GM19397 (cell line): ENCODE measurements at regions not wholly inside any gene's neighbourhood (a gene's known extent, or its start where the extent isn't known, plus 50 kb on each side); places are given as distances from the start of the nearest gene placed in this dataset.

Experiments used
- ATAC-seq: cut with Tn5 transposase; IDR thresholded peaks from one replicate; pipeline ENCODE4 v1.9.1; 2021; ENCODE audit warnings: mild to moderate bottlenecking, moderate library complexity; ENCODE audit not compliant: unreplicated experiment

DNA sequence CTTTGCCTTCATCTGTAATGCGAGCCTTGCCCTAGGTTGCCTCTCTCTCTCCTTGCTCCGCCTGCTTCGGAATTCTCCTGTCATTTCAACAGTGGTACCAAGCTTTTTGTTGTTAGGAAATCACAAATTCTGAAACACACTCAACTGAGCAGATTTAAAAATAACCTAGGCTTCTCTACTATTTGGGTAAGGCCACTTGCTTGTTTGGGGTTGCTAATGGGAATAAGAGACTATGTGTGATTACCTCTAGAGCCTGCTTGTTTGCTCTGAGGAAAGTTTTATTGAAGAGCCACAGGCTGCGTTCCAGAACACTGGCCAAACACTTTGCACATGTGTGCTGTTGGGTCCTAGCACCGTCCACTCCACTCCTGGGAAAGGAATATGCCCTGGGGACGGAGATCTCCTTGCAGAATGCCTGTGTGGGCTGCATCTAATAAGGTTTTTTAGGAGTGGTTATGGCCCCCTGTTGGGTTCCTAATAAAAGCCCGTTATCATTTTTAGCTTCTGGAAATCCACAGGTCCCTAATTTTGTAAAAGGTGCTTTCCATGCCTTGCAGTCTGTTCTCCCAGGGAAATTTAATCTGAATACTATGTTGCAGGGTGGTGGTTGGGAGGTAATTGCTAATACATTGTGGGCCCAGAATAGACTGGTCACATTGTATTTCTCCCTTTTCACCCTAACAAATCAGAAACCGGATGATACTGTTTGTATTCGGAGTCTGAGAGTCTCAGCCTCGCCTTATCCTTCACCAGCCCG, 68.7 kb upstream of the KLF6 start:
- ATAC-seq, result no peak

DNA sequence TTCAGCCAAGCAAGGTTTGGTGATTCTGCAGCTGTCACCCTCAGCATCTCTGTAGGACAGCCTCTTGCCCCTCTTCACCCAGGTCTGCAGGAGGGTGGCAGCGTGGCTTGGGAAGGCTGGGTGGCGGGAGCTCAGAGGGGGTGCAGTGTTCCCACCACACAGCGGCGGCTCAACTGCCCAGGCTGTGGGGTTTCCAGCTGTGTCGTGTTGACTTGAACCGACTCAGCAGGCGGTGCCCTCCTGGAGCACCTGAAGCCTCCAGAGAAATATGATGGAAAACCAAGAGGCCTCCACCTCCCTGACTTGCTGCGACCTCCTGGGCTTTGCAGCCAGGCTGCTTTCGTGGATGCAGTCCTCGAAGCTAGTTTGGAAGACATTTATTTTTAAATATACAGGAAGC, 68.0 kb upstream of the KLF6 start:
- ATAC-seq, result no peak

GRCh38 chr10:3852147-3852904, 67.3 kb upstream of the KLF6 start:
- ATAC-seq, result peak; percentile 87

DNA sequence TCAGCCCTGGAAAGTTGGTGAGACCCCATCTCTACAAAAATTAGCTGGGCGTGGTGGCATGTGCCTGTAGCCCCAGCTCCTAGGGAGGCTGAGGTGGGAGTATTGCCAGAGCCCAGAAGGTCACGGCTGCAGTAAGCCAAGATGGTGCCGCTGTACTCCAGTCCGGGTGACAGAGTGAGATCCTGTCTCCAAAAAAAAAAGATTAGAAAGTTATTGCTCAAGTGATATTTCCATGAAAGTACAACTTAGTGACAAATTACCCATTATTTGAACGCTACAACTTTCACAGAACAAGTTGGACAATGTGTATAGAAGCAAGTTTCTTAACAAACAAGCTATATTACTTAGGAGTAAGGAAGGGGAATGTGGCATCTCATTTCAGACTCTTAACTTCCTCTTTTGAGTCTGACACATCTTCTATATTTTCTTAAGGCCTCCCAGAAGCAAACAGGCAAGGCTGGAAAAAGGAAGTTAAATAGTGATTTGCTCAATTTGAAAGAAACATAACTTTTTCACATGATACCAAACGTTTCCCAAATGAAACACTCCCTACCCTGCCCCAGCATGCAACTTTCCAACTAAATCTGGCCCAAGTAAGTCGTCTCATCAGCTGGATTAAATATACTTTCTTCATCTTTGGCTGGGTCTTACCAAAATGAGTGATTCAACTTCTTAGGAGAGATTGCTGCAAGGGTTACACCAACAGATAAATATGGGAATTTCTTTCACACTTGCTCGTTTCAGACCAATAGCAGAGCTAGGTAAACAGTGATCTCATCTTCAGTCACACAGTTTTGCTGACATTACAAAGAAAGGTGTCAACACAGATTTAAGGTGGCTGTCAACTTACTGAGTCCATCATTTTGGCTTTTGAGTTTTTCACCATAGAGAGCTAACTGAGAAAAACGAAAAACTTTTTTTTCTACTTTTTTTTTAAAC, 66.3 kb upstream of the KLF6 start:
- ATAC-seq, result no peak

DNA sequence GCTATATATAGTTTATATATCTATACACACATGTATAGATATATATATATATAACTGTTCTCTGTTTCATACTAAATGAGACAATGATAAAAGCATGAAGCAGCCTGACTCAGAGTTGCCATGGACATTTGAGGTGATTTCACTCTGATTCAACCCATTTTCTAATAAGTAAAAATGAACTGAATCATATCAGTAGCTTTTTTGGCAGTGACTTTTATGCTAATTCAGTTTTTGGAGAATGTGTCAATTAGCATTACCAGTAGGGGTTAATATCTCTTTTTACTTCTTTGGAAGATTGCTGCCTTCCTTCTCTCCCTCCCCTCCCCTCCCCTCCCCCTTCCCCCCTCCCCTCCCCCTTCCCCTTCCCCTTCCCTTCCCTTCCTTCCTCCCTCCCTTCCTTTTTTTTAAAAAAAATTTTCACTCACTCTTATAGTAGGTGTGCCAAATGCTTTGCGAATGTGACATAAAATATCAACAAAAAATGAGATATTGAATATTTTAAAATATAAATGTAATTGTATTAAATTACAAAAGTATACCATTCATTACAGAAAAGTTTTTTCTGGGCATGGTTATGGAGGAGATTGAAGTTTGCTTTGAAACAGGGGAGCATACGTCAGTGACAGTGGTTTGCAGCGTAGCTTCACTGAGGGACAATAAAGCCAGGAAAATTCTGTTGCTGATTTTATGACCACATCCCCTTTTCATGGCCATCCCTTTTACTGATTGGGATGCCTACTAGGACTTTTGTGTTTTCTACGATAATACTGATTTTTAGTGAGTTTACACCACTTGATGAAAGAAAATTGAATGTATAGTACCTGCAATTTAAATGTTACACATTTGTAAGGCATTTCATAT, 64.0 kb upstream of the KLF6 start:
- ATAC-seq, result no peak

DNA sequence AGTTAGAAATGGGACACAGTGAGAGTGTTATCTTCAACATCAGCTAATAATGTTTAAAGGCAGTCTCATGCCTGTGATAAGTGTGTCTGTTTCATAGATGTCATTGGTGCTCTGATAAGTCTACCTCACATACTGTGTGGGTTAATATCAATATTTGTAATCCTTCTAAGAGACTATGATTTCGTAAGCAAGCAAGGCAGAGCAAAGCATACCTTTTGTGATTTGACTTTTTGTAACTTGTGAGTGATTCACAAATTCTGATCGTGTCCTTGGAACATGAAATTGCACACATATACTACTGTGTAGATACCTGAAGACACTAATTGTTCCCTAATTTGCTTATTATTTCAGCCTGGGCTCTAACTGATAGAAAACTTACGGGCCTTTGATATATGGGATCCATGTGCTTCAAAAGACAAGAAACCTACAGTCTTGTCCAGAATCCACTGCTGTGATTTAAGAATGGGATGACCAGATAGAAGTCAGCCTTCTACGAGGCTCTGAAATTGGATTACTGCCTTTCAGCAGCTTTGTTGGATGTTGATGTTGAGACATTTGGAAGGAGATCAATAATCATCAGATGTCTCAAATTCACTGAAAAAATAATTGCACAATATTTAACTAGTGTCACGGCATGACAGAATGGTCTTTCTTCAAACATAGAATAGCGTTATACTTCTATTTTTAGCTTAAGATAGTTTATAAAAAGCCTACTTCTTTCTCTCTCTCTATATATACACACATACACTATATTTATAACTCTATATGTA, 63.2 kb upstream of the KLF6 start:
- no peak for ATAC-seq

GRCh38 chr10:3846736-3847135, 61.7 kb upstream of the KLF6 start:
- no peak for ATAC-seq

- ATAC-seq, result no peak
Measured at GRCh38 chr10:3844491-3845025, 59.5 kb upstream of the KLF6 start.

DNA sequence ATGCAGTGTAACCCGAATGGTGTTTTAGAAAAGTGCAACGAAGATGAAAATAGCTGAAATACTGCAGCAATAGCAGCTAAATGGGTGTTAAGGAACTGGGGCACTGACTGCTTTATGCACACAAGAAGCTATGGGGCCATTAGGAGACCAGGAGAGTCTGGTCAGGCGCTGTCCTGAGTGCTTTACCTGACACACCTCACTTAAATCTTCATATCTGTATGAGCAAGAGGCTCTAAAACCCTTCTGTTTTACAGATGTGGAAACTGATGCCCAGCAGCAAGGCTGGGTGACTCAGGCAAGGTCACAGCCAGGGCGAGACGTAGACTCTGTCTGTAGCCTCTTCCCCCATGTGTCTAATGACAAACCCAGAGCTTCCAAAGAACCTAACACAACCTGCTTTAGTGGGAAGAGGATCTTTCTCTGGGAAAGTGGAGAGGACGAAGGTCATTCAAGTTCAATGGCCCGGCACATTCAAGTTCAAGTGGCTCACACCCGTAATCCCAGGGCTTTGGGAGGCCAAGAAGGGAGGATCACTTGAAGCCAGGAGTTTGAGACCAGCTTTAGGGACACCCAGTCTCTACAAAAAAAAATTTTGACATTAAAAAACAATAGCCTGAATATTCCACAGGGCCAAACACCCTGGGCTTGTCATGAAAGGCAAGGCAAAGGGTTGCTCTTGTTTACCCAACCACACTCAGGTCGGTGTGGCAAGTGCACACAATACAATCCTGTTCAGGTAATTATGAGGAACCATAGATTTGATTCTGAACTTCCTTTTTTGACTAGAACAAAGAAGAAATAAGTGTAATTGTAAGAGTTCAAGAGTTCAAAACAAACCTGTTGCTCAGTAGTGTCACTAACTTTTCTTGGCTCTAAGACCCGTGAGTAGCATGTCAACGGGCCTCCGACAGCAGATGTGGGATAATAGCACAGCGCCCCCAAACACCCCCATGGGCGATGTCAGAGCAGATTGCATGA, 53.7 kb upstream of the KLF6 start:
- ATAC-seq, result no peak

DNA sequence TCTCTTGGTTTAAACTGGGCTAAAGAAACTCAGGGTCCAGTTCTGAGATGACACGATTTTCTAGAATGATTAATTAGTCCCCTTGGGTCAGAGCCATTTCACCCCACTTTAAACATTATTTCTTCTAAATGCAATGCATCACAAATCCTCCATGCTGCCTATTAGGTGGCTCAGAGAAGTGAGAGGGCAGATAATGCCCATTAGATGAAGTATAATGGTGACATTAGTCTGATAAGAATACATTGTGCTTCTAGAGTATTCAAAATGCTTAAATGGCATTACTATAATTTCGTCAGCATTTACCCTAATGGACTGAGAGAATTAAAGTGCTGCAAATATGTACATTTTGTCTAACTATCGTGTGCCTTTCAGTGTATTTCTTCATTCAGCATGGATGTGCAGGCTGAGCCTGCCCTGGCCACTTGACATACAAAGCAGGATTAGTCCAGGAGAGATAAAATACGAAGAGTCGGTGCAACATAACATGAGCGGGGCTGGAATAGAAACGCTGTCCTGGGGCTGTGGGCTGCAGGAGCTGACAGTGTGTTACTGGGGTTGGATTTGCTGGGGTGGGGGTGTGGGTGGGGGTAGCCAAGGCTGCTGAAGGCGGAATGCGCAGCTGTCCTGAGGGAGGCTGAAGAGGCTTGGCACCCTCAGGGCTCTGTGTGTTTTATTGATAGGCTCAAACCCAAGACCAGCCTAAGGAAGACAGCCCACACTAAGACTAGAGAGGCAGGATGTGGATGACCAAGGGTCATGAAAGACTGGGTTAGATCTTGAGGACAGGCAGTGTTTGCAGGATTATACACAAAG, 52.8 kb upstream of the KLF6 start:
- ATAC-seq, result no peak

DNA sequence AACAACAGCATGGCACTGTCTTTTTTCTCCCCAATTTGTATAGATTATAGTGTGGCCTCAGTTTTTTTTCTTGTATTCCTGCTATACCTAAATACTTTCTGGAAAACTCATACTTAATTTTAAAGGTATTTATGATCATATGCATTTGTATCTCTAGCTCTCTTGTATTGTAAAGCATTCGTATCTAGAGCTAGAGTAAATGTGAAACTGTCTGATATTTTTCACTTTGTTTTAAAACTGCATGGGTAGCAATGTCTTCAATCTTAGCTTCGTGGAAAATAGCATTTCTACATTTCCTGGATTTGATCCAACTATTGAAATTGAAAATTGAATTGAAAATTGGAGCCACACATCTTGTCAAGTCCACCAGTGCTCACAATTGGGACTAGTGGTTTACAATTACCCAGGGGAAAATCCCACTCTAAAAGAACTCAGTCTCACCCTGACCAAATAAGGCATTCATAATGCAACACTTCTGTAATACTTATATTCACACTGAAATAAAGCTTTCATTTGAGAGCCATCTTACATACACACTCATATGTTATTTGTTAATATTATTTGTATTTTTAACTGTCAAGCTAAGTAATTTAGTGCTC, 51.3 kb upstream of the KLF6 start:
- no peak for ATAC-seq

- no peak for ATAC-seq
Measured at GRCh38 chr10:3835770-3836169, 50.8 kb upstream of the KLF6 start.

DNA sequence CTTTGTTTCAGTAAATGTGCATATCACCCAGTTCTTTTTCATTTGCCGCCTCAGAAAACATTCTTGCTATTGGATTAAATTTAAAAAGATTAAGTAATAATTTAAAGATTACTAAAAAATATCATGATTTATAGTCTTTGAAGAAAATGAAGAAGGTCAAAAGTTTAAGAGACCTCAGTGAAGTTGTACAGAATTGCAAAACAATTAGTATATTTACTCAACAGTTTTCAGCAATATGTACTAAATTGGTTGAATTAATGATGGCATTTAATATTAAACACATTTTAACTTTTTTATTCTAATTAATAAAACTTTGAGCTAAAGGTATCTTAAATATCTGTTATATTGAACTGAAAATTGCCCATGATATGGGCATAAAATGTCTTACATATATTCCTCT, 49.9 kb upstream of the KLF6 start:
- no peak for ATAC-seq
